Stimulated activated CD8-positive, alpha-beta memory T cell treated with anti-CD3 and anti-CD28 coated beads, Interleukin-4, amount 100 ng/mL, for 48 hours (primary cell): ENCODE measurements at regions not wholly inside any gene's neighbourhood (a gene's known extent, or its start where the extent isn't known, plus 50 kb on each side); places are given as distances from the start of the nearest gene placed in this dataset.

Experiments
- DNase-seq: peaks from one replicate; pipeline ENCODE4 v3.0.0-alpha.2; 2020

- DNase-seq, result no peak
Measured at GRCh38 chrY:8690901-8691685, 646.2 kb upstream of the TSPY4 start.

- DNase-seq, result no peak
Measured at GRCh38 chrY:8698571-8698970, 638.7 kb upstream of the TSPY4 start.

- no peak for DNase-seq
Measured at GRCh38 chrY:8705636-8706300, 631.5 kb upstream of the TSPY4 start.

- DNase-seq, result no peak
Measured at GRCh38 chrY:8712296-8712695, 625.0 kb upstream of the TSPY4 start.

- DNase-seq, result no peak
Measured at GRCh38 chrY:8715226-8715625, 622.0 kb upstream of the TSPY4 start.

- no peak for DNase-seq
Measured at GRCh38 chrY:8726616-8727015, 610.6 kb upstream of the TSPY4 start.

GRCh38 chrY:8729971-8730370, 607.3 kb upstream of the TSPY4 start:
- DNase-seq, result no peak

GRCh38 chrY:8741343-8742069, 595.8 kb upstream of the TSPY4 start:
- DNase-seq, result no peak

GRCh38 chrY:8764184-8764583, 573.1 kb upstream of the TSPY4 start:
- DNase-seq, result no peak

- DNase-seq, result no peak
Measured at GRCh38 chrY:8781184-8781890, 555.9 kb upstream of the TSPY4 start.

GRCh38 chrY:8794561-8794960, 542.7 kb upstream of the TSPY4 start:
- no peak for DNase-seq

GRCh38 chrY:8804317-8804716, 532.9 kb upstream of the TSPY4 start:
- DNase-seq, result no peak

- DNase-seq, result no peak
Measured at GRCh38 chrY:8807648-8808408, 529.4 kb upstream of the TSPY4 start.

GRCh38 chrY:8808611-8809010, 528.7 kb upstream of the TSPY4 start:
- no peak for DNase-seq

GRCh38 chrY:8809076-8809475, 528.2 kb upstream of the TSPY4 start:
- no peak for DNase-seq

- DNase-seq, result no peak
Measured at GRCh38 chrY:8814143-8814542, 523.1 kb upstream of the TSPY4 start.

- no peak for DNase-seq
Measured at GRCh38 chrY:8815616-8816015, 521.6 kb upstream of the TSPY4 start.

- no peak for DNase-seq
Measured at GRCh38 chrY:8820032-8820431, 517.2 kb upstream of the TSPY4 start.

- no peak for DNase-seq
Measured at GRCh38 chrY:8821106-8821505, 516.2 kb upstream of the TSPY4 start.

GRCh38 chrY:8852278-8852677, 485.0 kb upstream of the TSPY4 start:
- DNase-seq, result no peak

- DNase-seq, result no peak
Measured at GRCh38 chrY:8888371-8888770, 448.9 kb upstream of the TSPY4 start.

- no peak for DNase-seq
Measured at GRCh38 chrY:8897876-8898275, 439.4 kb upstream of the TSPY4 start.

GRCh38 chrY:8905141-8905540, 432.1 kb upstream of the TSPY4 start:
- no peak for DNase-seq
